Suprapubic skin (tissue), 3 donors: ENCODE measurements at regions not wholly inside any gene's neighbourhood (a gene's known extent, or its start where the extent isn't known, plus 50 kb on each side); places are given as distances from the start of the nearest gene placed in this dataset.

Experiments used
- EP300 ChIP-seq: sonication (generic); formaldehyde crosslinking; IDR thresholded peaks from one replicate; pipeline ENCODE4 v1.6.1; 2017; ENCODE audit warnings: antibody characterized with exemption
- POLR2A ChIP-seq, 2 donors: fragments of 450-650 bp; IDR thresholded peaks; one replicate each; pipeline ENCODE4 v1.6.1; 2017; ENCODE audit warnings: antibody characterized with exemption in 2 of 2, mild to moderate bottlenecking in 2 of 2, moderate library complexity in 2 of 2
- TF ChIP-seq, protein P1 (sequence below), 2 donors: fragments of 200-600 bp in 1 of 2; fragments of 450-650 bp in 1 of 2; sonication (generic) in 1 of 2; IDR thresholded peaks; one replicate each; pipeline ENCODE4 v1.5.1; 2016 to 2019; ENCODE audit warnings: antibody characterized with exemption in 2 of 2, mild to moderate bottlenecking in 1 of 2, moderate library complexity in 1 of 2

DNA sequence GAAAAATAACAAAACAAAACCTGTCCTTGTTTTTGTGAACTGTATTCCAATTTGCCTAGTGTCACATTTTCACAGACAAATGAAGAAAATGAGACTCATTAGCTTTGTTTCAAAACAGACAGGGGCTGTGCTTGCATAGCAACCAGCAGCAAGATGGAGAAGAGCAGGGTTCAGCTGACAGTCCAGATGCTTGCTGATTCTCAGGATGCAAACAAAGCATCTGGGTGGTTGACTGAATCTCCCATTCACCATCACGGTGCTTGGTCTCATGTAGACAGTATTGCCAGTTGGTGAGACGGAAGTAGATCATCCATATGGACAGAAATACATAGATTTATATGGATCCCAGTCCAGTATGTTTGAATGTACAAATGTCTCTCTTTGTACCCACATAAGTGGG is 326.8 kb downstream of the CCDC85A start:
- TF ChIP-seq, protein P1, sequence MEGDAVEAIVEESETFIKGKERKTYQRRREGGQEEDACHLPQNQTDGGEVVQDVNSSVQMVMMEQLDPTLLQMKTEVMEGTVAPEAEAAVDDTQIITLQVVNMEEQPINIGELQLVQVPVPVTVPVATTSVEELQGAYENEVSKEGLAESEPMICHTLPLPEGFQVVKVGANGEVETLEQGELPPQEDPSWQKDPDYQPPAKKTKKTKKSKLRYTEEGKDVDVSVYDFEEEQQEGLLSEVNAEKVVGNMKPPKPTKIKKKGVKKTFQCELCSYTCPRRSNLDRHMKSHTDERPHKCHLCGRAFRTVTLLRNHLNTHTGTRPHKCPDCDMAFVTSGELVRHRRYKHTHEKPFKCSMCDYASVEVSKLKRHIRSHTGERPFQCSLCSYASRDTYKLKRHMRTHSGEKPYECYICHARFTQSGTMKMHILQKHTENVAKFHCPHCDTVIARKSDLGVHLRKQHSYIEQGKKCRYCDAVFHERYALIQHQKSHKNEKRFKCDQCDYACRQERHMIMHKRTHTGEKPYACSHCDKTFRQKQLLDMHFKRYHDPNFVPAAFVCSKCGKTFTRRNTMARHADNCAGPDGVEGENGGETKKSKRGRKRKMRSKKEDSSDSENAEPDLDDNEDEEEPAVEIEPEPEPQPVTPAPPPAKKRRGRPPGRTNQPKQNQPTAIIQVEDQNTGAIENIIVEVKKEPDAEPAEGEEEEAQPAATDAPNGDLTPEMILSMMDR (IDR thresholded peaks at IDR 0.05) = no peak
- TF ChIP-seq POLR2A (IDR thresholded peaks at IDR 0.05) (no peak), EP300 (no peak)
